Liver (tissue), 8 donors: ENCODE measurements at regions not wholly inside any gene's neighbourhood (a gene's known extent, or its start where the extent isn't known, plus 50 kb on each side); places are given as distances from the start of the nearest gene placed in this dataset.

Experiments
- DNase-seq: peaks from one replicate; pipeline ENCODE4 v3.0.0-alpha.2; 2017; ENCODE audit warnings: low spot score
- H3K27ac ChIP-seq, 2 donors: one replicate each; pipeline ENCODE4 v1.7.0; 2013; ENCODE audit warnings: inconsistent platforms in 2 of 2, low read length in 2 of 2, control low read depth in 1 of 2, low read depth in 1 of 2, mild to moderate bottlenecking in 1 of 2
- H3K27me3 ChIP-seq, 4 donors: one replicate each; pipeline versions ENCODE4 v1.6.1 to v1.7.0; 2013; ENCODE audit warnings: low read length in 3 of 4, inconsistent platforms in 1 of 4, mild to moderate bottlenecking in 1 of 4, moderate library complexity in 1 of 4; ENCODE audit not compliant: control insufficient read depth in 4 of 4, insufficient read depth in 4 of 4
- H3K36me3 ChIP-seq, 4 donors: one replicate each; pipeline versions ENCODE4 v1.6.1 to v1.7.0; 2013; ENCODE audit warnings: low read length in 3 of 4, mild to moderate bottlenecking in 3 of 4, low read depth in 1 of 4, moderate library complexity in 1 of 4; ENCODE audit not compliant: control insufficient read depth in 4 of 4, insufficient read depth in 3 of 4
- H3K4me1 ChIP-seq, 4 donors: one replicate each; pipeline versions ENCODE4 v1.6.1 to v1.7.0; 2013; ENCODE audit warnings: low read length in 3 of 4, mild to moderate bottlenecking in 3 of 4, moderate library complexity in 1 of 4; ENCODE audit not compliant: control insufficient read depth in 4 of 4, insufficient read depth in 4 of 4
- H3K4me3 ChIP-seq, 3 donors: one replicate each; pipeline versions ENCODE4 v1.6.1 to v1.7.0; 2013; ENCODE audit warnings: low read length in 3 of 3, control low read depth in 1 of 3, low read depth in 1 of 3, mild to moderate bottlenecking in 1 of 3
- H3K9ac ChIP-seq, 2 donors: one replicate each; pipeline ENCODE4 v1.7.0; 2013; ENCODE audit warnings: low read length in 2 of 2, mild to moderate bottlenecking in 2 of 2, moderate library complexity in 2 of 2, control low read depth in 1 of 2, low read depth in 1 of 2
- H3K9me3 ChIP-seq, 4 donors: one replicate each; pipeline versions ENCODE4 v1.6.1 to v1.7.0; 2013; ENCODE audit warnings: low read length in 3 of 4; ENCODE audit not compliant: control insufficient read depth in 4 of 4
- ATF3 ChIP-seq: IDR thresholded peaks from 2 replicates; pipeline ENCODE4 v1.6.1; 2016; ENCODE audit warnings: antibody characterized with exemption
- CTCF ChIP-seq: fragments of 150-350 bp; IDR thresholded peaks from 2 replicates; pipeline ENCODE4 v1.5.1; 2017; ENCODE audit warnings: improper control_type of control experiment, low read depth, low read length; ENCODE audit not compliant: missing input control
- EGR1 ChIP-seq, 2 donors: IDR thresholded peaks; 2 replicates each; pipeline ENCODE4 v1.6.1; 2016 to 2018; ENCODE audit warnings: antibody characterized with exemption in 2 of 2, low read depth in 2 of 2
- FOXA1 ChIP-seq: IDR thresholded peaks from 2 replicates; pipeline ENCODE4 v1.6.1; 2016; ENCODE audit warnings: antibody characterized with exemption
- GABPA ChIP-seq, 2 donors: IDR thresholded peaks in 1 of 2; conservative IDR thresholded peaks in 1 of 2; 2 replicates each; pipeline ENCODE4 v1.6.1; 2016; ENCODE audit warnings: antibody characterized with exemption in 2 of 2, mild to moderate bottlenecking in 1 of 2, moderate library complexity in 1 of 2
- HNF4A ChIP-seq, 2 donors: conservative IDR thresholded peaks; 2 replicates each; pipeline ENCODE4 v1.6.1; 2016; ENCODE audit warnings: antibody characterized with exemption in 2 of 2, mild to moderate bottlenecking in 2 of 2
- HNF4G ChIP-seq: IDR thresholded peaks from 2 replicates; pipeline ENCODE4 v1.6.1; 2016; ENCODE audit warnings: antibody characterized with exemption
- JUND ChIP-seq, 2 donors: IDR thresholded peaks; 2 replicates each; pipeline ENCODE4 v1.6.1; 2016; ENCODE audit warnings: antibody characterized with exemption in 2 of 2
- MAX ChIP-seq: IDR thresholded peaks from 2 replicates; pipeline ENCODE4 v1.6.1; 2016; ENCODE audit warnings: antibody characterized with exemption
- NR2F2 ChIP-seq: IDR thresholded peaks from 2 replicates; pipeline ENCODE4 v1.6.1; 2016; ENCODE audit warnings: antibody characterized with exemption
- RAD21 ChIP-seq, 2 donors: IDR thresholded peaks; 2 replicates each; pipeline ENCODE4 v1.6.1; 2016; ENCODE audit warnings: antibody characterized with exemption in 2 of 2, mild to moderate bottlenecking in 2 of 2
- RXRA ChIP-seq, 2 donors: IDR thresholded peaks; 2 replicates each; pipeline ENCODE4 v1.6.1; 2017 to 2018; ENCODE audit warnings: antibody characterized with exemption in 2 of 2, mild to moderate bottlenecking in 1 of 2
- SP1 ChIP-seq: IDR thresholded peaks from 2 replicates; pipeline ENCODE4 v1.6.1; 2018; ENCODE audit warnings: antibody characterized with exemption, mild to moderate bottlenecking
- TAF1 ChIP-seq: conservative IDR thresholded peaks from 2 replicates; pipeline ENCODE4 v1.6.1; 2016; ENCODE audit warnings: antibody characterized with exemption, mild to moderate bottlenecking
- YY1 ChIP-seq: IDR thresholded peaks from 2 replicates; pipeline ENCODE4 v1.6.1; 2016; ENCODE audit warnings: antibody characterized with exemption, mild to moderate bottlenecking
- WGBS: extraction: QIAGEN DNeasy Blood & Tissue Kit; methylation state at CpG from one replicate; pipeline ENCODE4 v1.1.7; 2013; 5-methylcytosine and 5-hydroxymethylcytosine counted together
- donor health status: healthy.
- donor health status: healthy.
- donor health status: healthy.
- donor health status: healthy.
- donor health status: healthy.

GRCh38 chr16:10325783-10326543, 59.9 kb upstream of the ATF7IP2 start:
- WGBS = 63% methylated on average over 10 of the region's 10 CpGs
- H3K4me1 ChIP-seq = peaks cover 0 to 15% (median 10%) of the 10 kb centered on the region in 4 donors
- no peak overlapping the region for H3K4me3 ChIP-seq
- peak overlapping the region; percentile 38 to 67 for H3K27ac ChIP-seq
- H3K9ac ChIP-seq = no peak overlapping the region
- H3K9me3 ChIP-seq = no peaks in the 10 kb centered on the region
- no peaks in the 10 kb centered on the region for H3K27me3 ChIP-seq
- no peak for TF ChIP-seq TAF1
- TF ChIP-seq HNF4G = no peak
- TF ChIP-seq FOXA1 = no peak
- no peak for TF ChIP-seq EGR1 (IDR thresholded peaks at IDR 0.05; ENCODE audit: low read depth in 2 of 2)
- TF ChIP-seq RXRA (IDR thresholded peaks at IDR 0.05) = peak in 1 of 2 donors; percentile 11
- TF ChIP-seq YY1 = peak; percentile 34
- TF ChIP-seq CTCF = no peak
- no peaks in the 10 kb centered on the region for H3K36me3 ChIP-seq
- no peak for DNase-seq

- Histone ChIP-seq H3K9me3 (no peaks in the 10 kb centered on the region), H3K27ac (peak overlapping the region in 1 of 2 donors; percentile 67), H3K9ac (no peak overlapping the region), H3K36me3 (no peaks in the 10 kb centered on the region), H3K27me3 (no peaks in the 10 kb centered on the region), H3K4me1 (peaks cover 0 to 15% (median 10%) of the 10 kb centered on the region in 4 donors), H3K4me3 (no peak overlapping the region)
- no peak for TF ChIP-seq RAD21 (IDR thresholded peaks at IDR 0.05)
- TF ChIP-seq NR2F2 = no peak
- no peak for TF ChIP-seq HNF4A (conservative IDR thresholded peaks at IDR 0.05)
- no peak for TF ChIP-seq JUND (IDR thresholded peaks at IDR 0.05)
- TF ChIP-seq ATF3 = no peak
- TF ChIP-seq EGR1 (IDR thresholded peaks at IDR 0.05; ENCODE audit: low read depth in 2 of 2) = no peak
- no peak for TF ChIP-seq FOXA1
- TF ChIP-seq RXRA (IDR thresholded peaks at IDR 0.05) = no peak
- no peak for TF ChIP-seq HNF4G
- TF ChIP-seq CTCF = no peak
- TF ChIP-seq GABPA (IDR thresholded peaks at IDR 0.05 in 1 of 2, conservative IDR thresholded peaks at IDR 0.05 in 1 of 2) = no peak
- TF ChIP-seq TAF1 = no peak
- TF ChIP-seq SP1 = no peak
- TF ChIP-seq MAX = no peak
- TF ChIP-seq YY1 = no peak
- DNase-seq = no peak
- 93% methylated on average over 5 of the region's 5 CpGs for WGBS
Observed at GRCh38 chr16:10326647-10327046, 59.2 kb upstream of the ATF7IP2 start.
